NCI-H524 (cell line): ENCODE measurements at regions not wholly inside any gene's neighbourhood (a gene's known extent, or its start where the extent isn't known, plus 50 kb on each side); places are given as distances from the start of the nearest gene placed in this dataset.
A peak's percentile ranks its signal among the peaks of the same experiment; 100 is the strongest.

ENCODE experiments used
- DNase-seq, 2 experiments: peaks; one replicate each; lab custom pipeline; 2025; lab: John Stamatoyannopoulos, UW

- DNase-seq = no peak
Measured at GRCh38 chr14:85357120-85357519, 172.8 kb upstream of the FLRT2 start.

GRCh38 chr14:85358136-85358785 lies 171.7 kb upstream of the FLRT2 start:
- DNase-seq = peak in 1 of 2 experiments; percentile 84

GRCh38 chr14:85359505-85359904 lies 170.4 kb upstream of the FLRT2 start:
- DNase-seq = no peak

- no peak for DNase-seq
Measured at GRCh38 chr14:85363358-85363757, 166.6 kb upstream of the FLRT2 start.

- peak in 1 of 2 experiments; percentile 42 for DNase-seq
Measured at GRCh38 chr14:85366226-85366625, 163.7 kb upstream of the FLRT2 start.

- DNase-seq = no peak
Measured at GRCh38 chr14:85380881-85381280, 149.1 kb upstream of the FLRT2 start.

- no peak for DNase-seq
Measured at GRCh38 chr14:85382341-85382740, 147.6 kb upstream of the FLRT2 start.

GRCh38 chr14:85387181-85387580 lies 142.8 kb upstream of the FLRT2 start:
- DNase-seq = no peak

GRCh38 chr14:85390236-85390635 lies 139.7 kb upstream of the FLRT2 start:
- DNase-seq = no peak

- no peak for DNase-seq
Measured at GRCh38 chr14:85391455-85391854, 138.5 kb upstream of the FLRT2 start.

- no peak for DNase-seq
Measured at GRCh38 chr14:85391892-85392291, 138.1 kb upstream of the FLRT2 start.

- DNase-seq = no peak
Measured at GRCh38 chr14:85399186-85399585, 130.8 kb upstream of the FLRT2 start.

GRCh38 chr14:85400678-85401077 lies 129.3 kb upstream of the FLRT2 start:
- no peak for DNase-seq

- DNase-seq = no peak
Measured at GRCh38 chr14:85401384-85401783, 128.6 kb upstream of the FLRT2 start.

GRCh38 chr14:85402569-85403162 lies 127.3 kb upstream of the FLRT2 start:
- no peak for DNase-seq

- no peak for DNase-seq
Measured at GRCh38 chr14:85409481-85410210, 120.3 kb upstream of the FLRT2 start.

- DNase-seq = no peak
Measured at GRCh38 chr14:85412756-85413155, 117.2 kb upstream of the FLRT2 start.

- no peak for DNase-seq
Measured at GRCh38 chr14:85413836-85414526, 116.0 kb upstream of the FLRT2 start.

- DNase-seq = no peak
Measured at GRCh38 chr14:85415015-85415712, 114.8 kb upstream of the FLRT2 start.

GRCh38 chr14:85416771-85417170 lies 113.2 kb upstream of the FLRT2 start:
- no peak for DNase-seq

GRCh38 chr14:85417396-85417795 lies 112.5 kb upstream of the FLRT2 start:
- DNase-seq = no peak

GRCh38 chr14:85418721-85419120 lies 111.2 kb upstream of the FLRT2 start:
- no peak for DNase-seq
